Liver (tissue), 8 donors: ENCODE measurements at regions not wholly inside any gene's neighbourhood (a gene's known extent, or its start where the extent isn't known, plus 50 kb on each side); places are given as distances from the start of the nearest gene placed in this dataset.

Experiments used
- DNase-seq: peaks from one replicate; pipeline ENCODE4 v3.0.0-alpha.2; 2017; ENCODE audit warnings: low spot score
- H3K27ac ChIP-seq, 2 donors: one replicate each; pipeline ENCODE4 v1.7.0; 2013; ENCODE audit warnings: inconsistent platforms in 2 of 2, low read length in 2 of 2, control low read depth in 1 of 2, low read depth in 1 of 2, mild to moderate bottlenecking in 1 of 2
- H3K27me3 ChIP-seq, 4 donors: one replicate each; pipeline versions ENCODE4 v1.6.1 to v1.7.0; 2013; ENCODE audit warnings: low read length in 3 of 4, inconsistent platforms in 1 of 4, mild to moderate bottlenecking in 1 of 4, moderate library complexity in 1 of 4; ENCODE audit not compliant: control insufficient read depth in 4 of 4, insufficient read depth in 4 of 4
- H3K36me3 ChIP-seq, 4 donors: one replicate each; pipeline versions ENCODE4 v1.6.1 to v1.7.0; 2013; ENCODE audit warnings: low read length in 3 of 4, mild to moderate bottlenecking in 3 of 4, low read depth in 1 of 4, moderate library complexity in 1 of 4; ENCODE audit not compliant: control insufficient read depth in 4 of 4, insufficient read depth in 3 of 4
- H3K4me1 ChIP-seq, 4 donors: one replicate each; pipeline versions ENCODE4 v1.6.1 to v1.7.0; 2013; ENCODE audit warnings: low read length in 3 of 4, mild to moderate bottlenecking in 3 of 4, moderate library complexity in 1 of 4; ENCODE audit not compliant: control insufficient read depth in 4 of 4, insufficient read depth in 4 of 4
- H3K4me3 ChIP-seq, 3 donors: one replicate each; pipeline versions ENCODE4 v1.6.1 to v1.7.0; 2013; ENCODE audit warnings: low read length in 3 of 3, control low read depth in 1 of 3, low read depth in 1 of 3, mild to moderate bottlenecking in 1 of 3
- H3K9ac ChIP-seq, 2 donors: one replicate each; pipeline ENCODE4 v1.7.0; 2013; ENCODE audit warnings: low read length in 2 of 2, mild to moderate bottlenecking in 2 of 2, moderate library complexity in 2 of 2, control low read depth in 1 of 2, low read depth in 1 of 2
- H3K9me3 ChIP-seq, 4 donors: one replicate each; pipeline versions ENCODE4 v1.6.1 to v1.7.0; 2013; ENCODE audit warnings: low read length in 3 of 4; ENCODE audit not compliant: control insufficient read depth in 4 of 4
- EGR1 ChIP-seq, 2 donors: IDR thresholded peaks; 2 replicates each; pipeline ENCODE4 v1.6.1; 2016 to 2018; ENCODE audit warnings: antibody characterized with exemption in 2 of 2, low read depth in 2 of 2
- FOXA1 ChIP-seq: IDR thresholded peaks from 2 replicates; pipeline ENCODE4 v1.6.1; 2016; ENCODE audit warnings: antibody characterized with exemption
- FOXA2 ChIP-seq: IDR thresholded peaks from 2 replicates; pipeline ENCODE4 v1.6.1; 2016; ENCODE audit warnings: antibody characterized with exemption
- GABPA ChIP-seq, 2 donors: IDR thresholded peaks in 1 of 2; conservative IDR thresholded peaks in 1 of 2; 2 replicates each; pipeline ENCODE4 v1.6.1; 2016; ENCODE audit warnings: antibody characterized with exemption in 2 of 2, mild to moderate bottlenecking in 1 of 2, moderate library complexity in 1 of 2
- HNF4A ChIP-seq, 2 donors: conservative IDR thresholded peaks; 2 replicates each; pipeline ENCODE4 v1.6.1; 2016; ENCODE audit warnings: antibody characterized with exemption in 2 of 2, mild to moderate bottlenecking in 2 of 2
- HNF4G ChIP-seq: IDR thresholded peaks from 2 replicates; pipeline ENCODE4 v1.6.1; 2016; ENCODE audit warnings: antibody characterized with exemption
- JUND ChIP-seq, 2 donors: IDR thresholded peaks; 2 replicates each; pipeline ENCODE4 v1.6.1; 2016; ENCODE audit warnings: antibody characterized with exemption in 2 of 2
- MAX ChIP-seq: IDR thresholded peaks from 2 replicates; pipeline ENCODE4 v1.6.1; 2016; ENCODE audit warnings: antibody characterized with exemption
- NR2F2 ChIP-seq: IDR thresholded peaks from 2 replicates; pipeline ENCODE4 v1.6.1; 2016; ENCODE audit warnings: antibody characterized with exemption
- RAD21 ChIP-seq, 2 donors: IDR thresholded peaks; 2 replicates each; pipeline ENCODE4 v1.6.1; 2016; ENCODE audit warnings: antibody characterized with exemption in 2 of 2, mild to moderate bottlenecking in 2 of 2
- RXRA ChIP-seq, 2 donors: IDR thresholded peaks; 2 replicates each; pipeline ENCODE4 v1.6.1; 2017 to 2018; ENCODE audit warnings: antibody characterized with exemption in 2 of 2, mild to moderate bottlenecking in 1 of 2
- SP1 ChIP-seq: IDR thresholded peaks from 2 replicates; pipeline ENCODE4 v1.6.1; 2018; ENCODE audit warnings: antibody characterized with exemption, mild to moderate bottlenecking
- TAF1 ChIP-seq: conservative IDR thresholded peaks from 2 replicates; pipeline ENCODE4 v1.6.1; 2016; ENCODE audit warnings: antibody characterized with exemption, mild to moderate bottlenecking
- YY1 ChIP-seq: IDR thresholded peaks from 2 replicates; pipeline ENCODE4 v1.6.1; 2016; ENCODE audit warnings: antibody characterized with exemption, mild to moderate bottlenecking
- WGBS: extraction: QIAGEN DNeasy Blood & Tissue Kit; methylation state at CpG from one replicate; pipeline ENCODE4 v1.1.7; 2013; 5-methylcytosine and 5-hydroxymethylcytosine counted together
- TF ChIP-seq, protein P1 (sequence below): IDR thresholded peaks from 2 replicates; pipeline ENCODE4 v1.6.1; 2016; ENCODE audit warnings: antibody characterized with exemption
- TF ChIP-seq, protein P2 (sequence below): fragments of 150-350 bp; IDR thresholded peaks from 2 replicates; pipeline ENCODE4 v1.5.1; 2017; ENCODE audit warnings: improper control_type of control experiment, low read depth, low read length; ENCODE audit not compliant: missing input control
- TF ChIP-seq, protein P3 (sequence below): IDR thresholded peaks from 2 replicates; pipeline ENCODE4 v1.6.1; 2016; ENCODE audit warnings: antibody characterized with exemption
- TF ChIP-seq, protein P4 (sequence below): IDR thresholded peaks from 2 replicates; pipeline ENCODE4 v1.6.1; 2016; ENCODE audit warnings: antibody characterized with exemption, mild to moderate bottlenecking
- donor health status: healthy.
- donor health status: healthy.
- donor health status: healthy.
- donor health status: healthy.
- donor health status: healthy.

- DNase-seq, result no peak
- Histone ChIP-seq H3K27me3 (no peaks in the 10 kb centered on the region), H3K9me3 (peaks cover 0 to 3% (median 0%) of the 10 kb centered on the region in 4 donors), H3K36me3 (no peaks in the 10 kb centered on the region), H3K9ac (no peak overlapping the region), H3K27ac (no peak overlapping the region), H3K4me1 (no peaks in the 10 kb centered on the region), H3K4me3 (no peak overlapping the region)
- TF ChIP-seq EGR1 (IDR thresholded peaks at IDR 0.05; ENCODE audit: low read depth in 2 of 2), result no peak
- TF ChIP-seq HNF4G, result no peak
- TF ChIP-seq, protein P1, sequence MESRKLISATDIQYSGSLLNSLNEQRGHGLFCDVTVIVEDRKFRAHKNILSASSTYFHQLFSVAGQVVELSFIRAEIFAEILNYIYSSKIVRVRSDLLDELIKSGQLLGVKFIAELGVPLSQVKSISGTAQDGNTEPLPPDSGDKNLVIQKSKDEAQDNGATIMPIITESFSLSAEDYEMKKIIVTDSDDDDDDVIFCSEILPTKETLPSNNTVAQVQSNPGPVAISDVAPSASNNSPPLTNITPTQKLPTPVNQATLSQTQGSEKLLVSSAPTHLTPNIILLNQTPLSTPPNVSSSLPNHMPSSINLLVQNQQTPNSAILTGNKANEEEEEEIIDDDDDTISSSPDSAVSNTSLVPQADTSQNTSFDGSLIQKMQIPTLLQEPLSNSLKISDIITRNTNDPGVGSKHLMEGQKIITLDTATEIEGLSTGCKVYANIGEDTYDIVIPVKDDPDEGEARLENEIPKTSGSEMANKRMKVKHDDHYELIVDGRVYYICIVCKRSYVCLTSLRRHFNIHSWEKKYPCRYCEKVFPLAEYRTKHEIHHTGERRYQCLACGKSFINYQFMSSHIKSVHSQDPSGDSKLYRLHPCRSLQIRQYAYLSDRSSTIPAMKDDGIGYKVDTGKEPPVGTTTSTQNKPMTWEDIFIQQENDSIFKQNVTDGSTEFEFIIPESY, result no peak
- no peak for TF ChIP-seq SP1
- no peak for TF ChIP-seq HNF4A (conservative IDR thresholded peaks at IDR 0.05)
- TF ChIP-seq GABPA (IDR thresholded peaks at IDR 0.05 in 1 of 2, conservative IDR thresholded peaks at IDR 0.05 in 1 of 2), result no peak
- no peak for TF ChIP-seq YY1
- TF ChIP-seq TAF1, result no peak
- TF ChIP-seq, protein P2, sequence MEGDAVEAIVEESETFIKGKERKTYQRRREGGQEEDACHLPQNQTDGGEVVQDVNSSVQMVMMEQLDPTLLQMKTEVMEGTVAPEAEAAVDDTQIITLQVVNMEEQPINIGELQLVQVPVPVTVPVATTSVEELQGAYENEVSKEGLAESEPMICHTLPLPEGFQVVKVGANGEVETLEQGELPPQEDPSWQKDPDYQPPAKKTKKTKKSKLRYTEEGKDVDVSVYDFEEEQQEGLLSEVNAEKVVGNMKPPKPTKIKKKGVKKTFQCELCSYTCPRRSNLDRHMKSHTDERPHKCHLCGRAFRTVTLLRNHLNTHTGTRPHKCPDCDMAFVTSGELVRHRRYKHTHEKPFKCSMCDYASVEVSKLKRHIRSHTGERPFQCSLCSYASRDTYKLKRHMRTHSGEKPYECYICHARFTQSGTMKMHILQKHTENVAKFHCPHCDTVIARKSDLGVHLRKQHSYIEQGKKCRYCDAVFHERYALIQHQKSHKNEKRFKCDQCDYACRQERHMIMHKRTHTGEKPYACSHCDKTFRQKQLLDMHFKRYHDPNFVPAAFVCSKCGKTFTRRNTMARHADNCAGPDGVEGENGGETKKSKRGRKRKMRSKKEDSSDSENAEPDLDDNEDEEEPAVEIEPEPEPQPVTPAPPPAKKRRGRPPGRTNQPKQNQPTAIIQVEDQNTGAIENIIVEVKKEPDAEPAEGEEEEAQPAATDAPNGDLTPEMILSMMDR, result no peak
- no peak for TF ChIP-seq NR2F2
- TF ChIP-seq FOXA2, result no peak
- TF ChIP-seq JUND (IDR thresholded peaks at IDR 0.05), result no peak
- TF ChIP-seq, protein P3, sequence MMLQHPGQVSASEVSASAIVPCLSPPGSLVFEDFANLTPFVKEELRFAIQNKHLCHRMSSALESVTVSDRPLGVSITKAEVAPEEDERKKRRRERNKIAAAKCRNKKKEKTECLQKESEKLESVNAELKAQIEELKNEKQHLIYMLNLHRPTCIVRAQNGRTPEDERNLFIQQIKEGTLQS, result no peak
- TF ChIP-seq MAX, result no peak
- no peak for TF ChIP-seq FOXA1
- no peak for TF ChIP-seq RXRA (IDR thresholded peaks at IDR 0.05)
- TF ChIP-seq, protein P4, sequence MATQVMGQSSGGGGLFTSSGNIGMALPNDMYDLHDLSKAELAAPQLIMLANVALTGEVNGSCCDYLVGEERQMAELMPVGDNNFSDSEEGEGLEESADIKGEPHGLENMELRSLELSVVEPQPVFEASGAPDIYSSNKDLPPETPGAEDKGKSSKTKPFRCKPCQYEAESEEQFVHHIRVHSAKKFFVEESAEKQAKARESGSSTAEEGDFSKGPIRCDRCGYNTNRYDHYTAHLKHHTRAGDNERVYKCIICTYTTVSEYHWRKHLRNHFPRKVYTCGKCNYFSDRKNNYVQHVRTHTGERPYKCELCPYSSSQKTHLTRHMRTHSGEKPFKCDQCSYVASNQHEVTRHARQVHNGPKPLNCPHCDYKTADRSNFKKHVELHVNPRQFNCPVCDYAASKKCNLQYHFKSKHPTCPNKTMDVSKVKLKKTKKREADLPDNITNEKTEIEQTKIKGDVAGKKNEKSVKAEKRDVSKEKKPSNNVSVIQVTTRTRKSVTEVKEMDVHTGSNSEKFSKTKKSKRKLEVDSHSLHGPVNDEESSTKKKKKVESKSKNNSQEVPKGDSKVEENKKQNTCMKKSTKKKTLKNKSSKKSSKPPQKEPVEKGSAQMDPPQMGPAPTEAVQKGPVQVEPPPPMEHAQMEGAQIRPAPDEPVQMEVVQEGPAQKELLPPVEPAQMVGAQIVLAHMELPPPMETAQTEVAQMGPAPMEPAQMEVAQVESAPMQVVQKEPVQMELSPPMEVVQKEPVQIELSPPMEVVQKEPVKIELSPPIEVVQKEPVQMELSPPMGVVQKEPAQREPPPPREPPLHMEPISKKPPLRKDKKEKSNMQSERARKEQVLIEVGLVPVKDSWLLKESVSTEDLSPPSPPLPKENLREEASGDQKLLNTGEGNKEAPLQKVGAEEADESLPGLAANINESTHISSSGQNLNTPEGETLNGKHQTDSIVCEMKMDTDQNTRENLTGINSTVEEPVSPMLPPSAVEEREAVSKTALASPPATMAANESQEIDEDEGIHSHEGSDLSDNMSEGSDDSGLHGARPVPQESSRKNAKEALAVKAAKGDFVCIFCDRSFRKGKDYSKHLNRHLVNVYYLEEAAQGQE, result no peak
- TF ChIP-seq RAD21 (IDR thresholded peaks at IDR 0.05), result no peak
- 91% methylated on average over 1 of the region's 1 CpG for WGBS
Measured at GRCh38 chr3:117540597-117540996, 831.0 kb downstream of the TUSC7 start.

GRCh38 chr3:117541721-117542120 lies 832.1 kb downstream of the TUSC7 start:
- Histone ChIP-seq H3K36me3 (no peaks in the 10 kb centered on the region), H3K9ac (no peak overlapping the region), H3K27me3 (no peaks in the 10 kb centered on the region), H3K4me3 (no peak overlapping the region), H3K9me3 (peaks cover 0 to under 1% (median 0%) of the 10 kb centered on the region in 4 donors), H3K4me1 (no peaks in the 10 kb centered on the region), H3K27ac (no peak overlapping the region)
- TF ChIP-seq HNF4G (no peak), JUND (IDR thresholded peaks at IDR 0.05) (no peak), NR2F2 (no peak), RAD21 (IDR thresholded peaks at IDR 0.05) (no peak), RXRA (IDR thresholded peaks at IDR 0.05) (no peak), TAF1 (no peak)
- TF ChIP-seq, protein P3, result no peak
- DNase-seq, result no peak
- WGBS, result 66% methylated on average over 3 of the region's 3 CpGs
